Rectal smooth muscle tissue (tissue), 1 donor: ENCODE measurements at regions not wholly inside any gene's neighbourhood (a gene's known extent, or its start where the extent isn't known, plus 50 kb on each side); places are given as distances from the start of the nearest gene placed in this dataset.

ENCODE experiments used
- H3K27ac ChIP-seq: one replicate; pipeline ENCODE4 v1.7.0; 2013; ENCODE audit warnings: low read depth, low read length, inconsistent platforms
- H3K27me3 ChIP-seq: one replicate; pipeline ENCODE4 v1.7.0; 2013; ENCODE audit warnings: low read length; ENCODE audit not compliant: control insufficient read depth, insufficient read depth
- H3K36me3 ChIP-seq: one replicate; pipeline ENCODE4 v1.7.0; 2013; ENCODE audit warnings: low read length; ENCODE audit not compliant: control insufficient read depth, insufficient read depth
- H3K4me1 ChIP-seq: one replicate; pipeline ENCODE4 v1.7.0; 2013; ENCODE audit warnings: low read length; ENCODE audit not compliant: control insufficient read depth, insufficient read depth
- H3K4me3 ChIP-seq: one replicate; pipeline ENCODE4 v1.7.0; 2013; ENCODE audit warnings: low read length
- H3K9ac ChIP-seq: one replicate; pipeline ENCODE4 v1.7.0; 2013; ENCODE audit warnings: low read length

DNA sequence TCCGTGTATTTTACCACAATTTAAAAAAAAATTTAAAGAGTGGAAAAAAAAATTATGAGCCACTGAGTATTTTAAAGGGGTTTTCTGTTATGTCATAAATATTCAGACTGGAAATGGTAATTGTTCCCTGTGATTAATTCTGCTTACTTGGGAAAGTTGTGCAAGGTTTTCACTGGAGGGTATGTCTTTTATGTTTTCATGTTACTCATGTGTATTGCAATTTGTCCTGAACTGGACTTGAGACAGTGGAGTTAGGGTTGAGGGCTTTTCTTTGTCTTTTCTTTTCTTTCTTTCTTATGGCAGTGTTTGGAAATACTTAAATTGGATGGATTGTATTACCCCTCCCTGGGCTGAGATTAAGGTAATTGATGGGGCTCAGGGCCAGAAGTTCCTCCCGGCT lies 257.7 kb downstream of the BAMBI start:
- no peaks in the 10 kb centered on the region for H3K27me3 ChIP-seq
- no peak overlapping the region for H3K9ac ChIP-seq
- H3K4me3 ChIP-seq: no peak overlapping the region
- H3K27ac ChIP-seq: no peak overlapping the region
- H3K4me1 ChIP-seq: peaks cover 2% of the 10 kb centered on the region
- no peaks in the 10 kb centered on the region for H3K36me3 ChIP-seq

DNA sequence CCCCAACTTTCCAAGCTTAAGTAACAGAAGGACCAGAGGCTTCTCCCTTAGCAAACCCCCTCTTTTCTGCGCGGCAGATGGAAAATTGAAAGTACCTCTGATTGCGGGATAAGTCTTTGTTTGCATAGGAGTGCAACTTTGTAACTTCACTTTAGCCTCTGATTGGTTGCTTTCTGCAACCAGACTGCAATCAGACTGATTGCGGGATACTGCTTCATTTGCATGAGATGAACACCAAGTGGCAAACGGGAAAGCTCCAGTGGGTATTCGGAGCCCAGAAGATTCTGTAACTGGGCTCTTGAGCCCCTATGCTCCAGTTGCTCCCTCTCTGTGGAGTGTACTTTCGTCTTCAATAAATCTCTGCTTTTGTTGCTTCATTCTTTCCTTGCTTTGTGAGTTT lies 260.6 kb downstream of the BAMBI start:
- H3K27me3 ChIP-seq: no peaks in the 10 kb centered on the region
- H3K27ac ChIP-seq: no peak overlapping the region
- no peak overlapping the region for H3K4me3 ChIP-seq
- H3K9ac ChIP-seq: no peak overlapping the region
- H3K4me1 ChIP-seq: peaks cover 2% of the 10 kb centered on the region
- no peaks in the 10 kb centered on the region for H3K36me3 ChIP-seq

DNA sequence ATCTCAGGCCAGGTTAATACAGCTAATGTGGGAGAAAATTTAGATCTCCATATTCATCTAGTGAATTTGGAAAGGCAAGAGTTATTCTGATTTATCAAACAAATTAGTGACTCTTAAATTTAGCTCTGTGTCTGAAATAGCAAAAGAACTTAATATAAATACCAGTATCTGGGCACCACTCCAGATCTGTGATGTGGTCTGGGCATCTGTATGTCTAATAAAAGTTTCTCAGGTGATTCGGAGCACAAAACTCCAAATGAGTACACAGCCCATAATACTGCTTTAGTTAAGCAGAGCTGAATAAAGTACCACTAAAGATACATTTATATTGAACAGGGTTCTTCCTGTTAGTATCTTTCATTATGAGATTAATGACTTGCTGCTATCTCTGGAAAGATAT lies 261.4 kb downstream of the BAMBI start:
- Histone ChIP-seq H3K9ac (no peak overlapping the region), H3K27me3 (no peaks in the 10 kb centered on the region), H3K36me3 (no peaks in the 10 kb centered on the region), H3K4me1 (peaks cover 2% of the 10 kb centered on the region), H3K27ac (no peak overlapping the region), H3K4me3 (no peak overlapping the region)

DNA sequence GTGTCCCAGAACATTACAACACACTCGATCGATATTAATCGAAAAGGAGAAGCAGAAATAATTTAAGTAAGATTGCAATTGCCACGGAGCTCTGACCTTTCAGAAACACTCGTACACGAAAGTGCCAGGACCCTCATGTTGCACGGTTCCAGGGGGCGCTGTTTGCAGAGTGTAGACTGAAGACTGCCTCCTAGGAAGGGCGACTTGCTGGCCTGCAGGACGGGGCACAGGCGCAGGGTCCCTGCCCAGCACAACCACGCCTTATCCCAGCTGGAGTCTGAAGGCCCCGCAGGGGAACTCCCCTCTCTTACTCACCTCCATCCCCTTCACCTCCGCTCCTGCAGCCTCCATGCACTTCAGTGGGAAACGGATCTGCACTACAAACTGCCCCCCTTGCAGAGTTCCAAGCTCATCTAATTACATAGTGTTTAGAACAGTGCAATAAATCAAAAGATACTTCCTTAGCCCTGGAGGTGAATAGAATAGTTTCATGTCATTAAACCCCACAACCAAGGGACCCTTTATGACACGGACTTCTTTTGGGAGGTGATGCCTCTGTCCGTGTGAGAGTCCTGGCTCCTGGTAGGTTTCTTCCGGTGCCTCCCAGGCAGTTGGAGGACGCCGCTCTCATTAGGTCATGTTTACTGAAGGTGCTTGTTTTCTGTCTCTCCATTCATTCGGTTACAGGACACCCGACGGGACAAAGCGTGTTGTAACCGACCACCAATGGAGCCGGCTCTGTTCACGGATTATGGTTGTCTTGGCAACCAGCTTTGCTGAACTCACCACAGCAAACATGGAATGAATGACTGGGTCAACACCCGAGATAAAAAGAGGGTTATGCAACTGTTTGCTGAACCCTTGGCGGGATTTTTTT lies 262.2 kb downstream of the BAMBI start:
- no peaks in the 10 kb centered on the region for H3K36me3 ChIP-seq
- no peak overlapping the region for H3K9ac ChIP-seq
- no peaks in the 10 kb centered on the region for H3K27me3 ChIP-seq
- peaks cover 2% of the 10 kb centered on the region for H3K4me1 ChIP-seq
- H3K4me3 ChIP-seq: peak overlapping the region; percentile 16
- H3K27ac ChIP-seq: no peak overlapping the region

DNA sequence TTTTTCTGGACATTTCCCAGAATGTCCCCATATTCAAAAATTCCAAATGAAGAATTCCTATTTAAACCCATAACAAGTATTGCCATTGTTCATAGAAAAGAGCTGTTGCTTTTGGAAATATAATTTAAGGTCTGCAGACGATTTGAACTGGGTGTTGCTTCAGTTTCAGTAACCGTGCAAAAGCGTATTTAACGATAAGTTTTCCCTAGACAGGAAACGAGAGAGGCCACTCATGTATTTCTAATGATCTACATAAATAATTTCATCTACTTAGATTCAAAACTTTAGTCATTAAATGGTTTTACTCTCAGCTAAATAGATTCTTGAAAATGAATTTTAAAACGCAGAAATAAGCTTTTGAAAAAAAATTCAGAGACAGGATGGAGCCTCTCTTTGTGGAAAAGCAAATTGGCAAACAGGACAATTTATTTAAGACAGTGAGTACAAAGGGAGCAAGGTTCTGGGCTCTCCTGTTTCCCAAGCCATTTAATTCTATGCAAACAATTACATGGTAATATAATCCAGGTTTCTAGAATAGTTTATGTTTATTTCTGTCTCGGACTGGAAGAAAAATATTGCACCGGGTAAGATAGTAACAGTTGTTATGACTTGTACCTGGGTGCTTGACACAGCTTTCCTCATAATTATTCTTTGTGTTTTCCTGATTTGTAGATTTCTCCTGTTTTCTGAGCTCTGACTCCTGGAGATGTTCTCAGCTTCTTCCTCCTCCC lies 263.0 kb downstream of the BAMBI start:
- Histone ChIP-seq H3K4me1 (peaks cover 2% of the 10 kb centered on the region), H3K27ac (no peak overlapping the region), H3K4me3 (no peak overlapping the region), H3K27me3 (no peaks in the 10 kb centered on the region), H3K9ac (no peak overlapping the region), H3K36me3 (no peaks in the 10 kb centered on the region)

DNA sequence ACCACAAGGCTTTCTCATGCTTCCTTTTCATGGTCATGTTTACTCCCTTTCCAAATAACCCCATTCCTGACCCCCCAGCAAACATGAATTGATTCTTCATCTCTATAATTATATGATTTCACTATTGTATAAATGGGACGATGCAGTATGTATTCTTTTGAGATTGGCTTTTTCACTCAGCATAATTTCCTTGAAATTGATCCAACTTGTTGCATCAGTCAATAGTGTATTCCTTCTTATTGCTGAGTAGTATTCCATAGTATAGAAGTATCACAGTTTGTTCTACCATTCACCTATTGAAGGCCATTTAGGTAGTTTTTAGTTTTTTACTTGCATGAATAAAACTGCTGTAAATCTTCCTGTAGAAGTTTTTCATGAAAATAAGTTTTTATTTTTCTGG lies 264.7 kb downstream of the BAMBI start:
- Histone ChIP-seq H3K9ac (no peak overlapping the region), H3K4me3 (no peak overlapping the region), H3K27me3 (no peaks in the 10 kb centered on the region), H3K4me1 (peaks cover 2% of the 10 kb centered on the region), H3K36me3 (no peaks in the 10 kb centered on the region), H3K27ac (no peak overlapping the region)

DNA sequence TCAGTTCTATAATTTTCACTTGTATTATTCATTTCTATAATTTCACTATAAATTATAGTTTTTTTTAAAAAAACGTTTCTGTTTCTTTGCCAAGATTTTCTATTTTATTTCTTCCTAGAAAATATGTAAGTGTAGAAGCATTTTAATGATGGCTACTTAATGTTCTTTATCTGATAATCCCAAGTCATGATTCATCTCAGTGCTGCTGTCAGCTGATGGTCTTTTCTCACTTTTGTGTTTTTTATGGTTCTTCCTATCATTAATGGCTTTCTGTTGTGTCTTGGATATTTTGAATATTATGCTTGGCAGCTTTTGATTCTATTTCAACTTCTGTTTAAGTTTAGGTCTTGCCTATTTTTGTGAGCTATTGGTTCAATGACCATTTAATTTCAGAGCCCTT lies 268.6 kb downstream of the BAMBI start:
- Histone ChIP-seq H3K4me3 (no peak overlapping the region), H3K36me3 (no peaks in the 10 kb centered on the region), H3K9ac (no peak overlapping the region), H3K4me1 (no peaks in the 10 kb centered on the region), H3K27me3 (no peaks in the 10 kb centered on the region), H3K27ac (no peak overlapping the region)

DNA sequence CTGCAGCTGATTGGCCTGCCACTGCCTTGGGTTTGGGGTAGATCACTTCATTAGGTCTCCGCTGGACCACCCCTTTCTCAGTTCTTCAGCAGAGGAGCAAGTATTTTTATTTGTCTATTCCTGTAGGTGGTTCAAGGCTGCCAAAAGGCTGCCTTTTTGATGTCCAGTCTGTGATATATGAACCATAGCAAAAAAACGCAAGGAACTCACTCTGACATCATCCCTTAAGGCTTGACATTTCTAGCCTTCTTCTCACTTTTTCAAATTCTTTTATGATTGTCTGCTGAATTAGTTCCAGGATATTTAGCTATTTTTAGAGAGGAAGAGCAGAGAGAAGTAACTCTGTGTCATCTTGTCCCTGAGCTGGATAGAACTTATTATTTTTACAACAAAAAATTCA lies 269.2 kb downstream of the BAMBI start:
- Histone ChIP-seq H3K4me1 (no peaks in the 10 kb centered on the region), H3K4me3 (no peak overlapping the region), H3K9ac (no peak overlapping the region), H3K27ac (no peak overlapping the region), H3K36me3 (no peaks in the 10 kb centered on the region), H3K27me3 (no peaks in the 10 kb centered on the region)

DNA sequence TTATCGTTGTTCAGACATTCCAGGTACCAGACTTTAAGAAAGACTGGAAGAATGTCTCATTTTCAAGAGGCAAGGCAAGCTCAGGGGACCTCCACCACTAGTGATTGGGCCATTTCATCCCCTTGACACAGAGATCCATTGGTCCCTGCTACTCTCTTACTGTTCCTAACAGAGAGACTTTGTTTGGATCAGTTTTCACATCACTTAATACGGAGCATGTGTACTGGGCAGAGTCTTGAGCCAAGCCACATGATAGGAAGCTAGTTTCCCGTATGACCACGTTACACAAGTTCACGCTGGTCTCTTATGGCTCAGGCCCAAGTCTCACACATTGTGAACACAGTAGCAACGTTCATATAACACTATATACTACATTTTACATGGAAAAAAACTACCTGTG lies 269.9 kb downstream of the BAMBI start:
- Histone ChIP-seq H3K4me3 (no peak overlapping the region), H3K27ac (no peak overlapping the region), H3K9ac (no peak overlapping the region)

DNA sequence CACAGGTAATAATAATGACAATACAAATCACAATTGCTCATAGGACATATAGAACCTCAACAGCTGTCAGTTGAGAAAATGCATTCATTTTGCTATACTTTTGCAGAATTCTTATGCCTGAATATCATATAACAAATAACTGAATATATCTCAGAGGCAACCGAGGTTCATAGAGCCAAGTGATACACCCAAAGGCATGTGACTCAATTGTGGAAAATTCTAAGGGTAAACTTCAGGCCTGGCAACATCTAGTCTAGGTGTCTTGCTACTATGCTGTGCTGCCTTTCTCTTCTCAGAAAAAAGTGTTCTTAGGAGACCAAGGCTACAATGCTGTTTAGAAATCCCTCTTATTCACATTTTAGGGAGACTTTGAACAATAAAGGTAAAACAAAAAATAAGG lies 270.7 kb downstream of the BAMBI start:
- H3K27ac ChIP-seq: no peak overlapping the region
- H3K4me1 ChIP-seq: no peaks in the 10 kb centered on the region

More for the DNA sequence above, 269.9 kb downstream of the BAMBI start:
- Histone ChIP-seq H3K36me3 (no peaks in the 10 kb centered on the region), H3K4me1 (no peaks in the 10 kb centered on the region), H3K27me3 (no peaks in the 10 kb centered on the region)

DNA sequence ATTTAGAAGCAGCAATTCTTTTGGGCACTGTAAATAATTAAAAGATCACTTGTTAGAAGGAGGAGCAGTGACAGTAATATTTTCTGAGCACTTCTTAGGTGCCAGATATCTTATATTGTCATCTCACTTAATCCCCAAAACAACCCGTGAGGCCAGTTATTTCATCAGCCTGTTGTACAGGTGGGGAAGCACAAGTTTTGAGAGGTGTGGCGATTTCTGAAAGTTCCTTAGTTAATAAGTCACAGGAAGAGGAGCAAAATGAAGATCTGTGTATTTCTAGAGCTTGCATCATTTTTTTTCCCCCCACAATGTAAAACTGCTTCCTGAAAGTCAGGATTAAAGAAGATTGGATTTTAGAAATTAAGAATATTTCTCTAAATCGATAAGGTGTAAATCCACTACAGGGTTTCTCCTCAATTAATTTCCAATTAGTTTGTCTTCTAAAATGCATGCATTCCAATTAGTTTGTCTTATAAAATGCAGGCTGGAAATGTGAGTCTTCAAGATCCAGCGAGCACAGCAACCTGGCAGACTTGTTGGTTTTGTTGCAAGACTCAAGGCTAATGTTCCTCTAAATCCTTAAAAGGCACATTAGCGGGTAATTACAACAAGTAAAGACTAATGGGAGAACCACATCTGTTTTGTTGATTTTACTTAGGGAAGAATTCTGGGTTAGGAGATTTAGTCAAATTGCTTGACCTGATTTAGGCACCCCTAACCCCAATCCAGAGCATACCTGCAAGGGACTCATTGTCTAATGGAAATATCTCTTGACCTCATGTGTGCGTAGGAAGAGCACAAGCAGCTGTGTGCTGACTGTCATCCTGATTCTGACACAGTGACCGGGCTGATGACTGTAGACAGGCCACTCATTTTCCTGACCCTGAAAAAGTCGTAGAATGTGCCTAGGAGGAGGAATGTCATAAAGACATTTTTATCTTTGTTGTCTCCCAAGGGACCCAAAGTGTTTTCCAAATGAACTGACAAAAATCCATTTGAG lies 272.0 kb downstream of the BAMBI start:
- H3K9ac ChIP-seq: no peak overlapping the region
- H3K4me1 ChIP-seq: no peaks in the 10 kb centered on the region
- no peaks in the 10 kb centered on the region for H3K36me3 ChIP-seq

More for the DNA sequence above, 270.7 kb downstream of the BAMBI start:
- H3K36me3 ChIP-seq: no peaks in the 10 kb centered on the region
- no peak overlapping the region for H3K9ac ChIP-seq
- H3K27me3 ChIP-seq: no peaks in the 10 kb centered on the region
- H3K4me3 ChIP-seq: no peak overlapping the region

DNA sequence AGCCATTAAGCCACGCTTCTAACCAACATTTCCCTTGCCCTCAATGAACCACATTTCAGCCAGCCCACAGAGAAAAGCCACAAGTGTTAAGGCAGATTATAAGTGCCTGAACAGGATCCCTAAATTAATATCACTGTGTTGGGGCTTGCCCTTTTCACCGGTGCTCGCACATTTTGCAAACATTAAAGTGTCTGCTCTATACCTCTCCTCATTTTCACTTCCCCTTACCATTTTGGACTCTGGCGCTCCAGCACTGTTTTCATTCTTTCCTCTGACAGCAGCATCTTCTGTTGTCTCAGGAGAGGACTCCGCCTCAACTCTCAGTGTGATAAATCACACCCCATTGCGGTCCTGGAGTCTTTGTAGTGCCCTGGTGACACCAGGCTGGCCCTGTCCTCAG lies 274.2 kb downstream of the BAMBI start:
- Histone ChIP-seq H3K27ac (no peak overlapping the region), H3K36me3 (no peaks in the 10 kb centered on the region), H3K4me1 (no peaks in the 10 kb centered on the region), H3K4me3 (no peak overlapping the region), H3K9ac (no peak overlapping the region), H3K27me3 (no peaks in the 10 kb centered on the region)

More for the DNA sequence above, 272.0 kb downstream of the BAMBI start:
- H3K4me3 ChIP-seq: no peak overlapping the region
- no peak overlapping the region for H3K27ac ChIP-seq
- H3K27me3 ChIP-seq: no peaks in the 10 kb centered on the region
